Peyer's patch (tissue), 4 donors: ENCODE measurements at regions not wholly inside any gene's neighbourhood (a gene's known extent, or its start where the extent isn't known, plus 50 kb on each side); places are given as distances from the start of the nearest gene placed in this dataset.

Experiments
- POLR2A ChIP-seq, 2 donors: fragments of 450-650 bp; IDR thresholded peaks; one replicate each; pipeline ENCODE4 v1.5.1; 2017; ENCODE audit warnings: antibody characterized with exemption in 2 of 2, mild to moderate bottlenecking in 2 of 2, moderate library complexity in 2 of 2
- TF ChIP-seq, protein P1 (sequence below), 6 experiments: fragments of 450-650 bp in 4 of 6; fragments of 200-600 bp in 2 of 6; sonication (generic) in 1 of 6; IDR thresholded peaks; one replicate each; pipeline ENCODE4 v1.5.1; 2017 to 2019; ENCODE audit warnings: antibody characterized with exemption in 6 of 6, mild to moderate bottlenecking in 3 of 6, moderate library complexity in 1 of 6

DNA sequence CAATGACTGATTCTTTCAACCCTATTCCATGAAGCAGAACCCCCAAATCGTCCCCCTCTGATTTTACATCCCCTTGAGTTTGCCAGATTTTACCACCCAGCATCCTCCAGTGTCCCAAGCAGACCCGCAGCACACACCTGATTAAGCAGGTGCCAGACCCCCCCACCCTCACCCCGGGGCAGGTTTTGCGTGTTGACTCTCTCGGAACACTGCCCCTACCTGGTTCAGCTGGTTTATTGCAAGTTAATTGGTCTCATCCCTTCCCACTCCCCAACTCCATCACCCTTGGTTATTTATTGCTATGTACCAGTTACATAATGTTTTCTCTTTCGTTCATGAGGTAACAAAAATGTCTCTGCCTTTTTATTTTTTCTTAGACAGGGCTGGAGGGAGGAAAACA lies 258.4 kb downstream of the BCOR start:
- TF ChIP-seq, protein P1, sequence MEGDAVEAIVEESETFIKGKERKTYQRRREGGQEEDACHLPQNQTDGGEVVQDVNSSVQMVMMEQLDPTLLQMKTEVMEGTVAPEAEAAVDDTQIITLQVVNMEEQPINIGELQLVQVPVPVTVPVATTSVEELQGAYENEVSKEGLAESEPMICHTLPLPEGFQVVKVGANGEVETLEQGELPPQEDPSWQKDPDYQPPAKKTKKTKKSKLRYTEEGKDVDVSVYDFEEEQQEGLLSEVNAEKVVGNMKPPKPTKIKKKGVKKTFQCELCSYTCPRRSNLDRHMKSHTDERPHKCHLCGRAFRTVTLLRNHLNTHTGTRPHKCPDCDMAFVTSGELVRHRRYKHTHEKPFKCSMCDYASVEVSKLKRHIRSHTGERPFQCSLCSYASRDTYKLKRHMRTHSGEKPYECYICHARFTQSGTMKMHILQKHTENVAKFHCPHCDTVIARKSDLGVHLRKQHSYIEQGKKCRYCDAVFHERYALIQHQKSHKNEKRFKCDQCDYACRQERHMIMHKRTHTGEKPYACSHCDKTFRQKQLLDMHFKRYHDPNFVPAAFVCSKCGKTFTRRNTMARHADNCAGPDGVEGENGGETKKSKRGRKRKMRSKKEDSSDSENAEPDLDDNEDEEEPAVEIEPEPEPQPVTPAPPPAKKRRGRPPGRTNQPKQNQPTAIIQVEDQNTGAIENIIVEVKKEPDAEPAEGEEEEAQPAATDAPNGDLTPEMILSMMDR (IDR thresholded peaks at IDR 0.05) = no peak
- TF ChIP-seq POLR2A (IDR thresholded peaks at IDR 0.05) = no peak
